Hepatocyte (in vitro differentiated cells): ENCODE measurements at regions not wholly inside any gene's neighbourhood (a gene's known extent, or its start where the extent isn't known, plus 50 kb on each side); places are given as distances from the start of the nearest gene placed in this dataset.

ENCODE experiments used
- CTCF ChIP-seq: fragments of 200-600 bp; sonication (generic); IDR thresholded peaks from 2 replicates; pipeline ENCODE4 v1.5.1; 2016; ENCODE audit warnings: antibody characterized with exemption, mild to moderate bottlenecking; ENCODE audit not compliant: poor library complexity
- EZH2 ChIP-seq: fragments of 200-600 bp; sonication (generic); IDR thresholded peaks from 2 replicates; pipeline ENCODE4 v1.6.1; 2016; ENCODE audit warnings: antibody characterized with exemption, mild to moderate bottlenecking, borderline replicate concordance
- EZH2phosphoT487 ChIP-seq: fragments of 200-600 bp; sonication (generic); IDR thresholded peaks from one replicate; pipeline ENCODE4 v1.6.1; 2018; ENCODE audit warnings: antibody characterized with exemption, mild to moderate bottlenecking, low read depth, moderate library complexity; ENCODE audit not compliant: unreplicated experiment, severe bottlenecking

- TF ChIP-seq EZH2 (no peak), CTCF (no peak), EZH2phosphoT487 (no peak)
These were observed 248.5 kb downstream of the UQCRFS1 start for GRCh38 chr19:28964500-28964899.
